Sigmoid colon (tissue), 6 donors: ENCODE measurements at regions not wholly inside any gene's neighbourhood (a gene's known extent, or its start where the extent isn't known, plus 50 kb on each side); places are given as distances from the start of the nearest gene placed in this dataset.

ENCODE experiments used
- DNase-seq: peaks from one replicate; pipeline ENCODE4 v3.0.0-alpha.2; 2019
- H3K27ac ChIP-seq, 4 donors: fragments of 200-600 bp; sonication (generic); one replicate each; pipeline ENCODE4 v1.5.1; 2016 to 2019; ENCODE audit warnings: mild to moderate bottlenecking in 1 of 4
- H3K27me3 ChIP-seq, 3 donors: fragments of 200-600 bp; sonication (generic); one replicate each; pipeline ENCODE4 v1.5.1; 2019; ENCODE audit warnings: mild to moderate bottlenecking in 1 of 3
- H3K36me3 ChIP-seq, 4 donors: fragments of 200-600 bp; sonication (generic); one replicate each; pipeline ENCODE4 v1.5.1; 2016 to 2019
- H3K4me1 ChIP-seq, 4 donors: fragments of 200-600 bp; sonication (generic); one replicate each; pipeline ENCODE4 v1.5.1; 2017 to 2019
- H3K4me3 ChIP-seq, 4 donors: fragments of 200-600 bp; sonication (generic); one replicate each; pipeline ENCODE4 v1.5.1; 2017 to 2019; ENCODE audit warnings: mild to moderate bottlenecking in 2 of 4, moderate library complexity in 1 of 4
- H3K9me3 ChIP-seq, 4 donors: fragments of 200-600 bp in 3 of 4; sonication (generic) in 3 of 4; one replicate each; pipeline versions ENCODE4 v1.5.1 to v1.6.1; 2013 to 2019
- CTCF ChIP-seq, 4 experiments: fragments of 450-650 bp in 3 of 4; fragments of 200-600 bp in 1 of 4; IDR thresholded peaks; one replicate each; pipeline ENCODE4 v1.5.1; 2016 to 2019; ENCODE audit warnings: antibody characterized with exemption in 4 of 4, mild to moderate bottlenecking in 3 of 4, moderate library complexity in 2 of 4
- EP300 ChIP-seq, 4 donors: sonication (generic); formaldehyde crosslinking; IDR thresholded peaks; one replicate each; pipeline ENCODE4 v1.6.1; 2017; ENCODE audit warnings: antibody characterized with exemption in 4 of 4
- POLR2A ChIP-seq, 2 donors: fragments of 450-650 bp; IDR thresholded peaks; one replicate each; pipeline ENCODE4 v1.6.1; 2016; ENCODE audit warnings: antibody characterized with exemption in 2 of 2, mild to moderate bottlenecking in 2 of 2, moderate library complexity in 2 of 2
- POLR2AphosphoS5 ChIP-seq, 4 donors: sonication (generic); formaldehyde crosslinking; IDR thresholded peaks; one replicate each; pipeline ENCODE4 v1.6.1; 2017; ENCODE audit warnings: antibody characterized with exemption in 4 of 4
- WGBS, 2 donors: extraction: QIAGEN DNeasy Blood & Tissue Kit; methylation state at CpG; one replicate each; pipeline ENCODE4 v1.1.7; 2013; 5-methylcytosine and 5-hydroxymethylcytosine counted together
- intact Hi-C: fragments of 100-400 bp; cut with DNase I; formaldehyde crosslinking; loops from one replicate; pipeline ENCODE4 v1.15.1; 2023
- donor health status: healthy with polysubstance abuse.
- donor health status: healthy.

GRCh38 chr11:36753960-36754359 lies 155.9 kb upstream of the RAG2 start:
- Histone ChIP-seq H3K27me3 (no peaks in the 10 kb centered on the region), H3K4me1 (peaks cover 0 to 5% (median 0%) of the 10 kb centered on the region in 4 donors), H3K4me3 (no peak overlapping the region), H3K27ac (no peak overlapping the region), H3K36me3 (no peaks in the 10 kb centered on the region), H3K9me3 (no peaks in the 10 kb centered on the region)
- WGBS, 2 donors: 61 to 86% methylated on average over 6 of the region's 6 CpGs
- no peak for DNase-seq
- intact Hi-C loops: no loop called here
- TF ChIP-seq EP300 (IDR thresholded peaks at IDR 0.05) (no peak), POLR2AphosphoS5 (IDR thresholded peaks at IDR 0.05) (no peak), CTCF (IDR thresholded peaks at IDR 0.05) (no peak), POLR2A (IDR thresholded peaks at IDR 0.05) (no peak)

GRCh38 chr11:36751996-36752395 lies 154.0 kb upstream of the RAG2 start:
- Histone ChIP-seq H3K9me3 (no peaks in the 10 kb centered on the region), H3K27me3 (no peaks in the 10 kb centered on the region), H3K27ac (no peak overlapping the region), H3K36me3 (no peaks in the 10 kb centered on the region), H3K4me1 (peaks cover 0 to 5% (median 0%) of the 10 kb centered on the region in 4 donors), H3K4me3 (no peak overlapping the region)
- 64 to 78% methylated on average over 3 of the region's 3 CpGs for WGBS, 2 donors
- no peak for TF ChIP-seq POLR2A (IDR thresholded peaks at IDR 0.05)
- no peak for TF ChIP-seq CTCF (IDR thresholded peaks at IDR 0.05)
- no peak for TF ChIP-seq POLR2AphosphoS5 (IDR thresholded peaks at IDR 0.05)
- TF ChIP-seq EP300 (IDR thresholded peaks at IDR 0.05): no peak
- intact Hi-C loops: no loop called here
- no peak for DNase-seq

- Histone ChIP-seq H3K4me3 (no peak overlapping the region), H3K36me3 (no peaks in the 10 kb centered on the region), H3K4me1 (peaks cover 0 to 5% (median 0%) of the 10 kb centered on the region in 4 donors), H3K27me3 (no peaks in the 10 kb centered on the region), H3K9me3 (no peaks in the 10 kb centered on the region), H3K27ac (no peak overlapping the region)
- WGBS, 2 donors: 19 to 43% methylated on average over 4 of the region's 4 CpGs
- no peak for DNase-seq
- TF ChIP-seq POLR2A (IDR thresholded peaks at IDR 0.05) (no peak), EP300 (IDR thresholded peaks at IDR 0.05) (no peak), CTCF (IDR thresholded peaks at IDR 0.05) (no peak), POLR2AphosphoS5 (IDR thresholded peaks at IDR 0.05) (no peak)
- intact Hi-C loops: no loop called here
Observed at GRCh38 chr11:36751335-36751781, 153.3 kb upstream of the RAG2 start.

- DNase-seq: no peak
- Histone ChIP-seq H3K27ac (no peak overlapping the region), H3K4me1 (peaks cover 0 to 5% (median 0%) of the 10 kb centered on the region in 4 donors), H3K9me3 (no peaks in the 10 kb centered on the region), H3K36me3 (no peaks in the 10 kb centered on the region), H3K27me3 (no peaks in the 10 kb centered on the region), H3K4me3 (no peak overlapping the region)
- TF ChIP-seq POLR2AphosphoS5 (IDR thresholded peaks at IDR 0.05) (no peak), POLR2A (IDR thresholded peaks at IDR 0.05) (no peak), CTCF (IDR thresholded peaks at IDR 0.05) (no peak), EP300 (IDR thresholded peaks at IDR 0.05) (no peak)
- intact Hi-C loops: no loop called here
- WGBS, 2 donors: 67 to 71% methylated on average over 1 of the region's 1 CpG
Observed at GRCh38 chr11:36750349-36750748, 152.3 kb upstream of the RAG2 start.

GRCh38 chr11:36748836-36749235 lies 150.8 kb upstream of the RAG2 start:
- TF ChIP-seq POLR2A (IDR thresholded peaks at IDR 0.05) (no peak), POLR2AphosphoS5 (IDR thresholded peaks at IDR 0.05) (no peak)
- Histone ChIP-seq H3K27me3 (no peaks in the 10 kb centered on the region), H3K4me1 (peaks cover 0 to 5% (median 0%) of the 10 kb centered on the region in 4 donors), H3K4me3 (no peak overlapping the region), H3K36me3 (no peaks in the 10 kb centered on the region), H3K27ac (no peak overlapping the region), H3K9me3 (no peaks in the 10 kb centered on the region)
- intact Hi-C loops: no loop called here
- WGBS, 2 donors: 77 to 92% methylated on average over 2 of the region's 2 CpGs
- DNase-seq: no peak
